ENCODE measurements at regions not wholly inside any gene's neighbourhood (a gene's known extent, or its start where the extent isn't known, plus 50 kb on each side); places are given as distances from the start of the nearest gene placed in this dataset.
"Not testable (repeated sequence)": the region's sequence is repeated elsewhere in the genome, so short reads cannot be mapped to it uniquely, and the experiment has no call there.

DNA sequence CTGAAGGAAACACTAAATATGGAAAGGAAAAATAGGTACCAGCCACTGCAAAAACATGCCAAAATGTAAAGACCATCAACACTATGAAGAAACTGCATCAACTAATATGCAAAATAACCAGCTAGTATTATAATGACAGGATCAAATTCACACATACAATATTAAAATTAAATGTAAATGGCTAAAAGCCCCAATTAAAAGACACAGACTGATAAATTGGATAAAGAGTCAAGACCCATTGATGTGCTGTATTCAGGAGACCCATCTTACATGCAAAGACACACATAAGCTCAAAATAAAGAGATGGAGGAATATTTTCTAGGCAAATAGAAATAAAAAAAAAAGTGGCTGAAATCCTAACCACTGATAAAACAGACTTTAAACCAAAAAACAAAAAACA, 427.5 kb upstream of the ADGRB3 start:
- TF ChIP-seq, protein P1, sequence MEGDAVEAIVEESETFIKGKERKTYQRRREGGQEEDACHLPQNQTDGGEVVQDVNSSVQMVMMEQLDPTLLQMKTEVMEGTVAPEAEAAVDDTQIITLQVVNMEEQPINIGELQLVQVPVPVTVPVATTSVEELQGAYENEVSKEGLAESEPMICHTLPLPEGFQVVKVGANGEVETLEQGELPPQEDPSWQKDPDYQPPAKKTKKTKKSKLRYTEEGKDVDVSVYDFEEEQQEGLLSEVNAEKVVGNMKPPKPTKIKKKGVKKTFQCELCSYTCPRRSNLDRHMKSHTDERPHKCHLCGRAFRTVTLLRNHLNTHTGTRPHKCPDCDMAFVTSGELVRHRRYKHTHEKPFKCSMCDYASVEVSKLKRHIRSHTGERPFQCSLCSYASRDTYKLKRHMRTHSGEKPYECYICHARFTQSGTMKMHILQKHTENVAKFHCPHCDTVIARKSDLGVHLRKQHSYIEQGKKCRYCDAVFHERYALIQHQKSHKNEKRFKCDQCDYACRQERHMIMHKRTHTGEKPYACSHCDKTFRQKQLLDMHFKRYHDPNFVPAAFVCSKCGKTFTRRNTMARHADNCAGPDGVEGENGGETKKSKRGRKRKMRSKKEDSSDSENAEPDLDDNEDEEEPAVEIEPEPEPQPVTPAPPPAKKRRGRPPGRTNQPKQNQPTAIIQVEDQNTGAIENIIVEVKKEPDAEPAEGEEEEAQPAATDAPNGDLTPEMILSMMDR (IDR thresholded peaks at IDR 0.05): not testable (repeated sequence)
- not testable (repeated sequence) for TF ChIP-seq ZFX (IDR thresholded peaks at IDR 0.05; ENCODE audit: borderline replicate concordance)
